ENCODE measurements at regions not wholly inside any gene's neighbourhood (a gene's known extent, or its start where the extent isn't known, plus 50 kb on each side); places are given as distances from the start of the nearest gene placed in this dataset.

- no peak overlapping the region for H3K4me3 ChIP-seq (ENCODE audit: low read depth, low read length)
- DNase-seq (ENCODE audit: low read depth) = no peak
- TF ChIP-seq CTCF (IDR thresholded peaks at IDR 0.05; ENCODE audit: control insufficient read depth, extremely low read depth, insufficient read depth) = no peak
These were observed 259.3 kb downstream of the BCL11B start for GRCh38 chr14:99012703-99013102.

- TF ChIP-seq CTCF (IDR thresholded peaks at IDR 0.05; ENCODE audit: control insufficient read depth, extremely low read depth, insufficient read depth) = no peak
- DNase-seq (ENCODE audit: low read depth) = no peak
- no peak overlapping the region for H3K4me3 ChIP-seq (ENCODE audit: low read depth, low read length)
These were observed 256.2 kb downstream of the BCL11B start for GRCh38 chr14:99015833-99016232.

- DNase-seq (ENCODE audit: low read depth) = no peak
- no peak overlapping the region for H3K4me3 ChIP-seq (ENCODE audit: low read depth, low read length)
- TF ChIP-seq CTCF (IDR thresholded peaks at IDR 0.05; ENCODE audit: control insufficient read depth, extremely low read depth, insufficient read depth) = no peak
These were observed 248.6 kb downstream of the BCL11B start for GRCh38 chr14:99023371-99023770.

- no peak for TF ChIP-seq CTCF (IDR thresholded peaks at IDR 0.05; ENCODE audit: control insufficient read depth, extremely low read depth, insufficient read depth)
- DNase-seq (ENCODE audit: low read depth) = no peak
- H3K4me3 ChIP-seq (ENCODE audit: low read depth, low read length) = no peak overlapping the region
These were observed 247.1 kb downstream of the BCL11B start for GRCh38 chr14:99024926-99025325.

GRCh38 chr14:99025418-99025817 is 246.6 kb downstream of the BCL11B start:
- DNase-seq (ENCODE audit: low read depth) = no peak
- H3K4me3 ChIP-seq (ENCODE audit: low read depth, low read length) = no peak overlapping the region
- TF ChIP-seq CTCF (IDR thresholded peaks at IDR 0.05; ENCODE audit: control insufficient read depth, extremely low read depth, insufficient read depth) = no peak

GRCh38 chr14:99026471-99026870 is 245.5 kb downstream of the BCL11B start:
- H3K4me3 ChIP-seq (ENCODE audit: low read depth, low read length) = no peak overlapping the region
- TF ChIP-seq CTCF (IDR thresholded peaks at IDR 0.05; ENCODE audit: control insufficient read depth, extremely low read depth, insufficient read depth) = no peak
- DNase-seq (ENCODE audit: low read depth) = no peak

GRCh38 chr14:99028041-99028440 is 244.0 kb downstream of the BCL11B start:
- H3K4me3 ChIP-seq (ENCODE audit: low read depth, low read length) = no peak overlapping the region
- DNase-seq (ENCODE audit: low read depth) = no peak
- no peak for TF ChIP-seq CTCF (IDR thresholded peaks at IDR 0.05; ENCODE audit: control insufficient read depth, extremely low read depth, insufficient read depth)

Data from LNCaP clone FGC (cell line).